IPS DF 19.7 (cell line): ENCODE measurements at regions not wholly inside any gene's neighbourhood (a gene's known extent, or its start where the extent isn't known, plus 50 kb on each side); places are given as distances from the start of the nearest gene placed in this dataset.
"Not testable (repeated sequence)": the region's sequence is repeated elsewhere in the genome, so short reads cannot be mapped to it uniquely, and the experiment has no call there.

Experiments used
- DNase-seq: peaks from one replicate; pipeline ENCODE4 v3.0.0-alpha.2; 2013; ENCODE audit warnings: low read depth, low spot score

- no peak for DNase-seq
Observed at GRCh38 chr18:22040533-22040932, 128.9 kb upstream of the GATA6 start.

GRCh38 chr18:22043837-22044236 lies 125.6 kb upstream of the GATA6 start:
- no peak for DNase-seq

GRCh38 chr18:22044474-22045220 lies 124.7 kb upstream of the GATA6 start:
- DNase-seq = no peak

- DNase-seq = no peak
Observed at GRCh38 chr18:22045221-22045918, 124.0 kb upstream of the GATA6 start.

- DNase-seq = no peak
Observed at GRCh38 chr18:22046473-22046872, 122.9 kb upstream of the GATA6 start.

GRCh38 chr18:22047485-22047884 lies 121.9 kb upstream of the GATA6 start:
- no peak for DNase-seq

GRCh38 chr18:22048221-22048620 lies 121.2 kb upstream of the GATA6 start:
- DNase-seq = no peak

- no peak for DNase-seq
Observed at GRCh38 chr18:22048932-22049615, 120.3 kb upstream of the GATA6 start.

- DNase-seq = no peak
Observed at GRCh38 chr18:22052405-22053105, 116.8 kb upstream of the GATA6 start.

- no peak for DNase-seq
Observed at GRCh38 chr18:22055466-22056238, 113.7 kb upstream of the GATA6 start.

GRCh38 chr18:22056950-22057349 lies 112.4 kb upstream of the GATA6 start:
- DNase-seq = no peak

GRCh38 chr18:22057908-22058527 lies 111.4 kb upstream of the GATA6 start:
- DNase-seq = no peak

GRCh38 chr18:22060361-22060760 lies 109.0 kb upstream of the GATA6 start:
- DNase-seq = no peak

- DNase-seq = no peak
Observed at GRCh38 chr18:22063102-22063501, 106.3 kb upstream of the GATA6 start.

GRCh38 chr18:22063672-22064071 lies 105.7 kb upstream of the GATA6 start:
- no peak for DNase-seq

GRCh38 chr18:22064581-22064980 lies 104.8 kb upstream of the GATA6 start:
- DNase-seq = no peak

- no peak for DNase-seq
Observed at GRCh38 chr18:22065311-22065710, 104.1 kb upstream of the GATA6 start.

- DNase-seq = no peak
Observed at GRCh38 chr18:22066083-22066485, 103.3 kb upstream of the GATA6 start.

- DNase-seq = no peak
Observed at GRCh38 chr18:22067109-22067508, 102.3 kb upstream of the GATA6 start.

- no peak for DNase-seq
Observed at GRCh38 chr18:22067682-22068081, 101.7 kb upstream of the GATA6 start.

GRCh38 chr18:22068784-22069183 lies 100.6 kb upstream of the GATA6 start:
- not testable (repeated sequence) for DNase-seq
